Suprapubic skin (tissue), 4 donors: ENCODE measurements at regions not wholly inside any gene's neighbourhood (a gene's known extent, or its start where the extent isn't known, plus 50 kb on each side); places are given as distances from the start of the nearest gene placed in this dataset.
A peak's percentile ranks its signal among the peaks of the same experiment; 100 is the strongest.

Experiments
- DNase-seq, 2 donors: peaks; one replicate each; pipeline ENCODE4 v3.0.0-alpha.2; 2019; ENCODE audit warnings: low spot score in 2 of 2
- H3K27ac ChIP-seq: fragments of 200-600 bp; sonication (generic); one replicate; pipeline ENCODE4 v1.5.1; 2019
- H3K27me3 ChIP-seq: fragments of 200-600 bp; sonication (generic); one replicate; pipeline ENCODE4 v1.5.1; 2019
- H3K36me3 ChIP-seq: fragments of 200-600 bp; sonication (generic); one replicate; pipeline ENCODE4 v1.5.1; 2019
- H3K4me1 ChIP-seq: fragments of 200-600 bp; sonication (generic); one replicate; pipeline ENCODE4 v1.5.1; 2019
- H3K4me3 ChIP-seq: fragments of 200-600 bp; sonication (generic); one replicate; pipeline ENCODE4 v1.5.1; 2019; ENCODE audit warnings: mild to moderate bottlenecking
- H3K9me3 ChIP-seq: fragments of 200-600 bp; sonication (generic); one replicate; pipeline ENCODE4 v1.5.1; 2019
- CTCF ChIP-seq, 2 donors: fragments of 200-600 bp in 1 of 2; fragments of 450-650 bp in 1 of 2; sonication (generic) in 1 of 2; IDR thresholded peaks; one replicate each; pipeline ENCODE4 v1.5.1; 2016 to 2019; ENCODE audit warnings: antibody characterized with exemption in 2 of 2, mild to moderate bottlenecking in 1 of 2, moderate library complexity in 1 of 2
- EP300 ChIP-seq: sonication (generic); formaldehyde crosslinking; IDR thresholded peaks from one replicate; pipeline ENCODE4 v1.6.1; 2017; ENCODE audit warnings: antibody characterized with exemption
- POLR2A ChIP-seq, 2 donors: fragments of 450-650 bp; IDR thresholded peaks; one replicate each; pipeline ENCODE4 v1.6.1; 2017; ENCODE audit warnings: antibody characterized with exemption in 2 of 2, mild to moderate bottlenecking in 2 of 2, moderate library complexity in 2 of 2
- POLR2AphosphoS5 ChIP-seq, 3 donors: sonication (generic); formaldehyde crosslinking; IDR thresholded peaks; one replicate each; pipeline ENCODE4 v1.6.1; 2017; ENCODE audit warnings: antibody characterized with exemption in 3 of 3
- WGBS: methylation state at CpG from one replicate; pipeline ENCODE4 v1.1.5; 2018; 5-methylcytosine and 5-hydroxymethylcytosine counted together

- DNase-seq, result no peak
- 88% methylated on average over 6 of the region's 6 CpGs for WGBS
- no peaks in the 10 kb centered on the region for H3K36me3 ChIP-seq
- H3K4me3 ChIP-seq, result no peak overlapping the region
- peaks cover 12% of the 10 kb centered on the region for H3K4me1 ChIP-seq
- H3K9me3 ChIP-seq, result no peaks in the 10 kb centered on the region
- H3K27me3 ChIP-seq, result no peaks in the 10 kb centered on the region
- TF ChIP-seq EP300, result no peak
- TF ChIP-seq POLR2AphosphoS5 (IDR thresholded peaks at IDR 0.05), result no peak
- TF ChIP-seq CTCF (IDR thresholded peaks at IDR 0.05), result no peak
- TF ChIP-seq POLR2A (IDR thresholded peaks at IDR 0.05), result no peak
- H3K27ac ChIP-seq, result no peak overlapping the region
Observed at GRCh38 chr10:60575105-60575504, 185.4 kb upstream of the ANK3 start.

DNA sequence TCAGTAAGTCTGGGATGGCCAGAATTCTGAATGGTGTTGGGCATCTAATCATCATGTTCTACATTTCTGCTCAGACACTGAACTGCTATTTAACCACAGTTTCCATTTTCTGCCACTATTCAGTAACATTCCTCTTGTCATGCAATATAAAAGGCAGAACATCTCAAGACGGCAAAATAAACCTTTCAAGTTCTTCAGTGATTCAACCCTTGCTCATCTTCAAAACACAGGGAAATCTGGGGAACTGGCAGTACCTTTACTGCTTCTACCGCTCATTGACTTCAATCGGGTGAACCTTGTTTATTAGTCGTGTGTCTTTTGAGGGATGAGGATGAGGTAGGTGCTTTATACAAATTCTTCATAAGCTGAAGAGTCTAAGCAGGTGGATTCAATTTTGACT, 184.7 kb upstream of the ANK3 start:
- H3K9me3 ChIP-seq, result no peaks in the 10 kb centered on the region
- peaks cover 12% of the 10 kb centered on the region for H3K4me1 ChIP-seq
- H3K4me3 ChIP-seq, result no peak overlapping the region
- no peaks in the 10 kb centered on the region for H3K27me3 ChIP-seq
- no peaks in the 10 kb centered on the region for H3K36me3 ChIP-seq
- no peak for TF ChIP-seq EP300
- TF ChIP-seq CTCF (IDR thresholded peaks at IDR 0.05), result no peak
- TF ChIP-seq POLR2A (IDR thresholded peaks at IDR 0.05), result no peak
- no peak for TF ChIP-seq POLR2AphosphoS5 (IDR thresholded peaks at IDR 0.05)
- no peak for DNase-seq
- no peak overlapping the region for H3K27ac ChIP-seq
- 98% methylated on average over 4 of the region's 4 CpGs for WGBS

DNA sequence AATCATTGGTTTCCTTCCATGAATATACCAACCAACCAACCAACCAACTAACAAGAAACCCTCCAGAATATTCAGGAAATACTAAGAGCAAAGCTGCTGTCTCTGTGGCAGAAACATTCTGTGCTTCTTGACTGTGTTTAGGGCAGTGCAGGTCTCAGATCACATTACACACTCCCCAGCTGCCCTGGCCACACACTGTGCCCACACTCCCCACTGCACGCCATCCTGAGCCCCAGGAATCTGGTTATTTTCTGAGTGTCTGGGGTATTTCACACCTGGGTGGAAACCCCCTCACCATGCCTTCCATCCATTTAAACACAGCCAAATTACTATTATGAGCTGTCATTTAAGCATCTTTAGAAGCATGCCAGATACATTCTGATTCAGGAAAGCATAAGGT, 183.7 kb upstream of the ANK3 start:
- Histone ChIP-seq H3K9me3 (no peaks in the 10 kb centered on the region), H3K4me3 (no peak overlapping the region), H3K27ac (no peak overlapping the region), H3K36me3 (no peaks in the 10 kb centered on the region), H3K27me3 (no peaks in the 10 kb centered on the region), H3K4me1 (peaks cover 12% of the 10 kb centered on the region)
- no peak for TF ChIP-seq CTCF (IDR thresholded peaks at IDR 0.05)
- TF ChIP-seq EP300, result no peak
- TF ChIP-seq POLR2A (IDR thresholded peaks at IDR 0.05), result no peak
- no peak for TF ChIP-seq POLR2AphosphoS5 (IDR thresholded peaks at IDR 0.05)
- no peak for DNase-seq
- 63% methylated on average over 1 of the region's 1 CpG for WGBS

DNA sequence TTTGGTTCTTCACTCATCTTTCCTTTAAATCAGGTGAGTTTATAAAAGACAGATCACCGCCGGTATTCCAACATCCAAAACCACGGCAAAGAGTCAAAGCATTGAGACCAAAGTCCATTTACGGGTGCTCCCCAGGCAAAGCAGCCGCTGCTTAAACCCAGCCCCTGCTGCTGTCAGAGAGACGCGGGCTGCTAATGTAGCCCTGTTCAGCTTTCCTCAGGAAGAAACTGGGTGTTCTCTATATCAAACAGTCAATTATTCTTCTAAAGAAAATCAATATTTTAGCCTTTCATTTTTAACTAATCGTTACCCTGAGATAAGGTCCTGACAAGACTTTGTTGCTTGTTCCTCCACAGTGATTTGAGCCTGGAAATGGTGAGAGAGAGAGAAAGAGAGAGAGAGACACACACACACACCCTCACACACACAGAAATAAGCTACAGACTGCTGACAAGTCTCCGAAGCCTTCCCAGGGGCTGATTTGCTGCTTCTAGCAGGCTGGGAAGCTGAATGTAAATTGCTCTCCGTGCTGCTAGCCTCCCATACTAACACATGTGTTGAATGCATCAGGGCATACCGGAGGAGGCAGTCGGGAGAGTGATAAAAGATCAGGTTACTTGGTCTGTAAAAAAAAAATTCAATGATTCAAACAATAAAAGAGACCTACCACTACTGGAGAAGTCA, 183.0 kb upstream of the ANK3 start:
- no peaks in the 10 kb centered on the region for H3K36me3 ChIP-seq
- H3K27ac ChIP-seq, result no peak overlapping the region
- no peaks in the 10 kb centered on the region for H3K27me3 ChIP-seq
- H3K4me1 ChIP-seq, result peaks cover 12% of the 10 kb centered on the region
- H3K4me3 ChIP-seq, result peak overlapping the region; percentile 35
- WGBS, result 8% methylated on average over 12 of the region's 12 CpGs
- DNase-seq, result no peak
- no peak for TF ChIP-seq CTCF (IDR thresholded peaks at IDR 0.05)
- no peak for TF ChIP-seq EP300
- TF ChIP-seq POLR2AphosphoS5 (IDR thresholded peaks at IDR 0.05), result no peak
- TF ChIP-seq POLR2A (IDR thresholded peaks at IDR 0.05), result no peak
- H3K9me3 ChIP-seq, result no peaks in the 10 kb centered on the region

DNA sequence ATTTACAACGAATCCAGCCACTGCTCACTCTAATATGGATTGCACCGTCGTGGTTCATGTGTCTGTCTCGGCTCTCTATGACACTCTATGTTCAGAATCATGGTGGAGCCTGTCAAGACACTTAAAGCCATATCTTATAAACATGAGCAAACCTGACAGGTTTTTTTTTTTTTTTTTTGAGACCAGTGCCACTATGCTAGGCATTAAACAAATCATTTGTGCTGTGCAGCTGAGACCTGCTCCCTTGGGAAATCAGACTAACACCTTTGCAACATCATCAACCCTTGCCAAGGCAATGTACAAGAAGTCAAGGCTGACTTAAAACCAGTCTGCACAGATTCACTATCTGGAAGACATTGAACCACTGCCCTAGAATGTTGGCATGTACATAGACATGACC, 181.2 kb upstream of the ANK3 start:
- Histone ChIP-seq H3K4me1 (peaks cover 12% of the 10 kb centered on the region), H3K27me3 (no peaks in the 10 kb centered on the region), H3K27ac (no peak overlapping the region), H3K4me3 (no peak overlapping the region), H3K9me3 (peaks cover 4% of the 10 kb centered on the region), H3K36me3 (no peaks in the 10 kb centered on the region)
- no peak for TF ChIP-seq POLR2AphosphoS5 (IDR thresholded peaks at IDR 0.05)
- TF ChIP-seq CTCF (IDR thresholded peaks at IDR 0.05), result no peak
- no peak for TF ChIP-seq POLR2A (IDR thresholded peaks at IDR 0.05)
- no peak for TF ChIP-seq EP300
- 63% methylated on average over 4 of the region's 4 CpGs for WGBS
- no peak for DNase-seq
